ENCODE measurements at regions not wholly inside any gene's neighbourhood (a gene's known extent, or its start where the extent isn't known, plus 50 kb on each side); places are given as distances from the start of the nearest gene placed in this dataset.

DNA sequence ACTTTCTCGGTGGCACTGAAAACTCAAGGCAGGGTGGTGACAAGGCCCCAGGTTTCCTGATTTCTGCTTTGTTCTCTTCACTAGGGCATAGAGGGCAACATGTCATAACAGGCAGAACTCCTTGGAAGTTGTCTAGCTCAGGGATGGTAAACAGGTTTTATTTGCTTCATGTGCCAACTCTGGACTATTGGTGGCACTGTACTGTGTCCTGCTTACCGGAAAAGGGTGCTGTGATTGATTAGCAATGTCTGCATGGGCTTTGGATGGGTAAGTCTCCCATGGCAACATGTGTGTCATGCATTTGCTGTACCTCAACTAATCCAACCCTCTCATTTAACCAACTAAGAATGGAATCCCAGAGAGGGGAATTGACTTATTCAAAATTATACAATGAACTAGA, 70.7 kb upstream of the USP24 start:
- peaks cover 8% of the 10 kb centered on the region; the same call in 1 of the 2 replicates for H3K4me1 ChIP-seq (ENCODE audit: insufficient read depth, low read length)
- TF ChIP-seq RFX5 (IDR thresholded peaks at IDR 0.05; ENCODE audit: low read depth, low read length) (peak; percentile 82), KLF12 (CRISPR knock-in tag; IDR thresholded peaks at IDR 0.05; ENCODE audit: borderline replicate concordance) (no peak)
- ChIA-PET CTCF (ENCODE audit: low intra/inter-chr PET ratio, low total read pairs) (interaction anchor here (1.6 kb wide), 1 partner anchor 52 kb away, joined by 9 read pairs; no protein-coding TSS in a partner anchor), POLR2A (no interaction called here)
- no peak overlapping the region for H2AFZ ChIP-seq (ENCODE audit: low read length)
- in situ Hi-C loops (cut with HindIII; ENCODE audit: extremely low pct_ligation_motif_present, low pct_unique_long_range_greater_than_20kb) = loop anchor here (10.0 kb wide), 4 partner anchors 609 to 1529 kb away; partner anchors contain the start of gene FYB2
- H3K27me3 ChIP-seq (ENCODE audit: control insufficient read depth in 1 of 2, insufficient read depth in 2 of 2, low read length in 2 of 2) = peaks cover 0 to 2% of the 10 kb centered on the region in 2 experiments; a peak in 2 of 5 replicates
- ATAC-seq (no peak), DNase-seq (ENCODE audit: low spot score) (no peak), FAIRE-seq (no peak)
- no peak overlapping the region for H3K27ac ChIP-seq (ENCODE audit: extremely low read length, insufficient read depth, low read length)
- no peaks in the 10 kb centered on the region for H3K79me2 ChIP-seq (ENCODE audit: insufficient read depth, low read length)
- no peaks in the 10 kb centered on the region for H3K36me3 ChIP-seq (replicated peaks in 1 of 2; ENCODE audit: control insufficient read depth in 1 of 2, insufficient read depth in 2 of 2, low read length in 2 of 2)
- no peak overlapping the region for H3K4me2 ChIP-seq (ENCODE audit: low read depth, low read length)
- no peaks in the 10 kb centered on the region for H3K9me3 ChIP-seq (ENCODE audit: low read length)
- no peak overlapping the region for H3K9ac ChIP-seq (ENCODE audit: insufficient read depth, low read depth, low read length)
- intact Hi-C loops (cut with micrococcal nuclease; ENCODE audit: unreplicated experiment) = loop anchor here (1.0 to 2.0 kb wide), 2 partner anchors 52 to 1299 kb away; no protein-coding TSS in a partner anchor
- no peak overlapping the region for H3K4me3 ChIP-seq (replicated peaks in 1 of 3; ENCODE audit: insufficient read depth in 1 of 3, low read depth in 2 of 3, low read length in 3 of 3)
- H4K20me1 ChIP-seq (ENCODE audit: insufficient read depth, low read length) = no peaks in the 10 kb centered on the region
- 8% methylated on average over 2 of the region's 2 CpGs for WGBS (ENCODE audit: low lambda C conversion rate)
- BruUV-seq (replicated peaks) = no TSS peak

DNA sequence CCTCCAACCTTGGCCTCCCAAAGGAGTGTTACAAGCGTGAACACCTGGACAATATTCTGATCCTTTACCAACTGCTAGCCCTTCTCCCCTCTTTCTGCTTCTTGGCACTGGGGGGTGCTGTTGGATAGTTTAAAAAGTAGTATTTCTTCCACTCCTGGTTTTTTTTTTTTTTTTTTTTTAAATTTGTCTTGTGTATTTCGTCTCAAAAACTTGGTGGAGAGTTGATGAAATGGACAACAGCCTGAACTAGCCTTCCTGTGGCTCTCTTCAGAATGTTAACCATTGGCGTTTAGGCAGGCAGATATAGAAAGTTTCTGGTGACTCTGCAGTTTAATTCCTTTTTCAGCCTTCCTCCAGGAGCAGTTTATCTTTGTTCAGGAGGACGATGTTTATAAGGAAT, 69.7 kb upstream of the USP24 start:
- FAIRE-seq (peak; percentile 61), ATAC-seq (peak; percentile 57; the same call in 2 of the 3 replicates), DNase-seq (ENCODE audit: low spot score) (no peak)
- no TSS peak for BruUV-seq (replicated peaks)
- 9% methylated on average over 4 of the region's 4 CpGs for WGBS (ENCODE audit: low lambda C conversion rate)
- Histone ChIP-seq H3K4me3 (replicated peaks in 1 of 3; ENCODE audit: insufficient read depth in 1 of 3, low read depth in 2 of 3, low read length in 3 of 3) (no peak overlapping the region), H3K4me1 (ENCODE audit: insufficient read depth, low read length) (peaks cover 7% of the 10 kb centered on the region; the same call in 1 of the 2 replicates), H3K79me2 (ENCODE audit: insufficient read depth, low read length) (no peaks in the 10 kb centered on the region), H3K9me3 (ENCODE audit: low read length) (no peaks in the 10 kb centered on the region), H4K20me1 (ENCODE audit: insufficient read depth, low read length) (no peaks in the 10 kb centered on the region), H3K27ac (ENCODE audit: extremely low read length, insufficient read depth, low read length) (no peak overlapping the region), H3K27me3 (ENCODE audit: control insufficient read depth in 1 of 2, insufficient read depth in 2 of 2, low read length in 2 of 2) (no peaks in the 10 kb centered on the region; a peak in 1 of 5 replicates), H3K9ac (ENCODE audit: insufficient read depth, low read depth, low read length) (no peak overlapping the region), H3K4me2 (ENCODE audit: low read depth, low read length) (no peak overlapping the region), H3K36me3 (replicated peaks in 1 of 2; ENCODE audit: control insufficient read depth in 1 of 2, insufficient read depth in 2 of 2, low read length in 2 of 2) (no peaks in the 10 kb centered on the region), H2AFZ (ENCODE audit: low read length) (no peak overlapping the region)
- intact Hi-C loops (cut with micrococcal nuclease; ENCODE audit: unreplicated experiment) = loop anchor here (1.0 to 2.0 kb wide), 2 partner anchors 53 to 1300 kb away; no protein-coding TSS in a partner anchor
- in situ Hi-C loops (cut with HindIII; ENCODE audit: extremely low pct_ligation_motif_present, low pct_unique_long_range_greater_than_20kb) = loop anchor here (10.0 kb wide), 4 partner anchors 610 to 1530 kb away; partner anchors contain the start of gene FYB2
- CTCF ChIA-PET (ENCODE audit: low intra/inter-chr PET ratio, low total read pairs) = interaction anchor here (1.4 to 1.6 kb wide), 3 partner anchors 53 to 1300 kb away, joined by 3 to 9 read pairs (median 4); no protein-coding TSS in a partner anchor
- POLR2A ChIA-PET = no interaction called here
- TF ChIP-seq RAD21 (CRISPR knock-in tag; IDR thresholded peaks at IDR 0.05) (0 out of 2 replicates have a peak, but pooled peaks have one; percentile 37), ZNF530 (CRISPR knock-in tag; IDR thresholded peaks at IDR 0.05; ENCODE audit: low read depth) (no peak), TBX2 (CRISPR knock-in tag; IDR thresholded peaks at IDR 0.05; ENCODE audit: borderline replicate concordance) (no peak), KDM5B (CRISPR knock-in tag; IDR thresholded peaks at IDR 0.05; ENCODE audit: borderline replicate concordance) (no peak), PRDM4 (CRISPR knock-in tag; IDR thresholded peaks at IDR 0.05; ENCODE audit: borderline replicate concordance) (no peak), ZNF451 (CRISPR knock-in tag; IDR thresholded peaks at IDR 0.05) (no peak), RCOR2 (CRISPR knock-in tag; IDR thresholded peaks at IDR 0.05) (no peak), ZNF362 (CRISPR knock-in tag; IDR thresholded peaks at IDR 0.05; ENCODE audit: borderline replicate concordance) (peak; percentile 78), SMC3 (IDR thresholded peaks at IDR 0.05; ENCODE audit: low read length) (peak; percentile 69), SAFB2 (CRISPR knock-in tag; IDR thresholded peaks at IDR 0.05; ENCODE audit: borderline replicate concordance, low read depth) (no peak)
- TF ChIP-seq, protein P1, sequence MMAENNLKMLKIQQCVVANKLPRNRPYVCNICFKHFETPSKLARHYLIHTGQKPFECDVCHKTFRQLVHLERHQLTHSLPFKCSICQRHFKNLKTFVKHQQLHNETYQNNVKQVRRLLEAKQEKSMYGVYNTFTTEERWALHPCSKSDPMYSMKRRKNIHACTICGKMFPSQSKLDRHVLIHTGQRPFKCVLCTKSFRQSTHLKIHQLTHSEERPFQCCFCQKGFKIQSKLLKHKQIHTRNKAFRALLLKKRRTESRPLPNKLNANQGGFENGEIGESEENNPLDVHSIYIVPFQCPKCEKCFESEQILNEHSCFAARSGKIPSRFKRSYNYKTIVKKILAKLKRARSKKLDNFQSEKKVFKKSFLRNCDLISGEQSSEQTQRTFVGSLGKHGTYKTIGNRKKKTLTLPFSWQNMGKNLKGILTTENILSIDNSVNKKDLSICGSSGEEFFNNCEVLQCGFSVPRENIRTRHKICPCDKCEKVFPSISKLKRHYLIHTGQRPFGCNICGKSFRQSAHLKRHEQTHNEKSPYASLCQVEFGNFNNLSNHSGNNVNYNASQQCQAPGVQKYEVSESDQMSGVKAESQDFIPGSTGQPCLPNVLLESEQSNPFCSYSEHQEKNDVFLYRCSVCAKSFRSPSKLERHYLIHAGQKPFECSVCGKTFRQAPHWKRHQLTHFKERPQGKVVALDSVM (CRISPR knock-in tag; IDR thresholded peaks at IDR 0.05) = peak; percentile 38; the same call in 1 of the 2 replicates
